Activated naive CD4-positive, alpha-beta T cell treated with anti-CD3 and anti-CD28 coated beads, Interleukin-2, amount 10 ng/mL, durations not matched to agents 7 days and 5 days (primary cell): ENCODE measurements at regions not wholly inside any gene's neighbourhood (a gene's known extent, or its start where the extent isn't known, plus 50 kb on each side); places are given as distances from the start of the nearest gene placed in this dataset.

Experiments
- CTCF ChIA-PET: fragments of 350-600 bp; sonication (Branson Sonifier 250); formaldehyde crosslinking; loops from one replicate; lab custom pipeline; 2021; ENCODE audit warnings: antibody characterized with exemption; lab: Charles Lee
- DNase-seq: peaks from one replicate; pipeline ENCODE4 v3.0.0-alpha.2; 2020
- H3K27ac Mint-ChIP-seq: one replicate; pipeline ENCODE4 v1.8.0; 2021; ENCODE audit warnings: mild to moderate bottlenecking, moderate library complexity, mixed read lengths
- H3K27me3 Mint-ChIP-seq: one replicate; pipeline ENCODE4 v1.8.0; 2021; ENCODE audit warnings: mild to moderate bottlenecking, mixed read lengths
- H3K36me3 Mint-ChIP-seq: one replicate; pipeline ENCODE4 v1.8.0; 2021; ENCODE audit warnings: mixed read lengths
- H3K4me1 Mint-ChIP-seq: one replicate; pipeline ENCODE4 v1.8.0; 2021; ENCODE audit warnings: mixed read lengths
- H3K4me3 Mint-ChIP-seq: one replicate; pipeline ENCODE4 v1.8.0; 2021; ENCODE audit warnings: mild to moderate bottlenecking, moderate library complexity, mixed read lengths
- H3K9me3 Mint-ChIP-seq: one replicate; pipeline ENCODE4 v1.8.0; 2021; ENCODE audit warnings: mixed read lengths

- CTCF ChIA-PET = no interaction called here
- Mint-ChIP-seq H3K9me3 (no peaks in the 10 kb centered on the region), H3K27ac (no peak overlapping the region), H3K36me3 (no peaks in the 10 kb centered on the region), H3K27me3 (peaks cover 6% of the 10 kb centered on the region), H3K4me1 (no peaks in the 10 kb centered on the region), H3K4me3 (no peak overlapping the region)
- DNase-seq = no peak
Observed at GRCh38 chr9:34830068-34830467, 120.1 kb upstream of the CCL21 start.

GRCh38 chr9:34826999-34827538 lies 117.1 kb upstream of the CCL21 start:
- Mint-ChIP-seq H3K4me3 (no peak overlapping the region), H3K4me1 (no peaks in the 10 kb centered on the region), H3K36me3 (no peaks in the 10 kb centered on the region), H3K9me3 (no peaks in the 10 kb centered on the region), H3K27me3 (peaks cover 10% of the 10 kb centered on the region), H3K27ac (no peak overlapping the region)
- CTCF ChIA-PET = no interaction called here
- DNase-seq = no peak

- Mint-ChIP-seq H3K27me3 (peaks cover 10% of the 10 kb centered on the region), H3K36me3 (no peaks in the 10 kb centered on the region), H3K27ac (no peak overlapping the region), H3K9me3 (no peaks in the 10 kb centered on the region), H3K4me3 (no peak overlapping the region), H3K4me1 (no peaks in the 10 kb centered on the region)
- DNase-seq = no peak
- CTCF ChIA-PET = no interaction called here
Observed at GRCh38 chr9:34825775-34826174, 115.8 kb upstream of the CCL21 start.

- no peaks in the 10 kb centered on the region for H3K36me3 Mint-ChIP-seq
- DNase-seq = no peak
- H3K4me3 Mint-ChIP-seq = no peak overlapping the region
- CTCF ChIA-PET = no interaction called here
- peaks cover 4% of the 10 kb centered on the region for H3K27me3 Mint-ChIP-seq
- H3K4me1 Mint-ChIP-seq = no peaks in the 10 kb centered on the region
- no peak overlapping the region for H3K27ac Mint-ChIP-seq
- no peaks in the 10 kb centered on the region for H3K9me3 Mint-ChIP-seq
Observed at GRCh38 chr9:34823778-34824177, 113.8 kb upstream of the CCL21 start.

GRCh38 chr9:34810187-34810524 lies 100.2 kb upstream of the CCL21 start:
- DNase-seq = no peak
- H3K27ac Mint-ChIP-seq = no peak overlapping the region
- H3K4me3 Mint-ChIP-seq = no peak overlapping the region
- peaks cover 2% of the 10 kb centered on the region for H3K4me1 Mint-ChIP-seq
- no peaks in the 10 kb centered on the region for H3K36me3 Mint-ChIP-seq
- peaks cover 3% of the 10 kb centered on the region for H3K9me3 Mint-ChIP-seq
- CTCF ChIA-PET = no interaction called here
- peaks cover 31% of the 10 kb centered on the region for H3K27me3 Mint-ChIP-seq

- H3K27ac Mint-ChIP-seq = no peak overlapping the region
- no peak for DNase-seq
- H3K36me3 Mint-ChIP-seq = no peaks in the 10 kb centered on the region
- H3K4me3 Mint-ChIP-seq = no peak overlapping the region
- CTCF ChIA-PET = no interaction called here
- peaks cover 31% of the 10 kb centered on the region for H3K27me3 Mint-ChIP-seq
- peaks cover 8% of the 10 kb centered on the region for H3K9me3 Mint-ChIP-seq
- peaks cover 2% of the 10 kb centered on the region for H3K4me1 Mint-ChIP-seq
Observed at GRCh38 chr9:34809504-34810186, 99.7 kb upstream of the CCL21 start.

- H3K27me3 Mint-ChIP-seq = no peaks in the 10 kb centered on the region
- CTCF ChIA-PET = no interaction called here
- H3K27ac Mint-ChIP-seq = no peak overlapping the region
- H3K36me3 Mint-ChIP-seq = no peaks in the 10 kb centered on the region
- H3K4me3 Mint-ChIP-seq = no peak overlapping the region
- H3K4me1 Mint-ChIP-seq = no peaks in the 10 kb centered on the region
- peaks cover 9% of the 10 kb centered on the region for H3K9me3 Mint-ChIP-seq
- DNase-seq = no peak
Observed at GRCh38 chr9:34802916-34803315, 93.0 kb upstream of the CCL21 start.

GRCh38 chr9:34797367-34797766 lies 87.4 kb upstream of the CCL21 start:
- H3K4me3 Mint-ChIP-seq = no peak overlapping the region
- no peaks in the 10 kb centered on the region for H3K9me3 Mint-ChIP-seq
- H3K4me1 Mint-ChIP-seq = no peaks in the 10 kb centered on the region
- peaks cover 21% of the 10 kb centered on the region for H3K27me3 Mint-ChIP-seq
- no peak for DNase-seq
- no peaks in the 10 kb centered on the region for H3K36me3 Mint-ChIP-seq
- H3K27ac Mint-ChIP-seq = no peak overlapping the region
- CTCF ChIA-PET = no interaction called here

- CTCF ChIA-PET = no interaction called here
- no peaks in the 10 kb centered on the region for H3K9me3 Mint-ChIP-seq
- H3K4me1 Mint-ChIP-seq = no peaks in the 10 kb centered on the region
- DNase-seq = no peak
- H3K4me3 Mint-ChIP-seq = no peak overlapping the region
- H3K27me3 Mint-ChIP-seq = peaks cover 21% of the 10 kb centered on the region
- H3K27ac Mint-ChIP-seq = no peak overlapping the region
- no peaks in the 10 kb centered on the region for H3K36me3 Mint-ChIP-seq
Observed at GRCh38 chr9:34796924-34797323, 87.0 kb upstream of the CCL21 start.

GRCh38 chr9:34793428-34793827 lies 83.5 kb upstream of the CCL21 start:
- CTCF ChIA-PET = no interaction called here
- Mint-ChIP-seq H3K4me1 (no peaks in the 10 kb centered on the region), H3K36me3 (no peaks in the 10 kb centered on the region), H3K27ac (no peak overlapping the region), H3K9me3 (no peaks in the 10 kb centered on the region), H3K27me3 (peaks cover 27% of the 10 kb centered on the region), H3K4me3 (no peak overlapping the region)
- DNase-seq = no peak

GRCh38 chr9:34783951-34784487 lies 74.1 kb upstream of the CCL21 start:
- Mint-ChIP-seq H3K4me1 (no peaks in the 10 kb centered on the region), H3K36me3 (no peaks in the 10 kb centered on the region), H3K27me3 (peaks cover 4% of the 10 kb centered on the region), H3K9me3 (no peaks in the 10 kb centered on the region), H3K27ac (no peak overlapping the region), H3K4me3 (no peak overlapping the region)
- no peak for DNase-seq
- CTCF ChIA-PET = no interaction called here

- no peak overlapping the region for H3K27ac Mint-ChIP-seq
Observed at GRCh38 chr9:34782372-34782771, 72.4 kb upstream of the CCL21 start.

GRCh38 chr9:34777666-34778065 lies 67.7 kb upstream of the CCL21 start:
- CTCF ChIA-PET = no interaction called here
- Mint-ChIP-seq H3K9me3 (no peaks in the 10 kb centered on the region), H3K4me1 (no peaks in the 10 kb centered on the region), H3K4me3 (no peak overlapping the region), H3K27ac (no peak overlapping the region), H3K36me3 (no peaks in the 10 kb centered on the region), H3K27me3 (peaks cover 13% of the 10 kb centered on the region)
- DNase-seq = no peak

More at GRCh38 chr9:34782372-34782771, 72.4 kb upstream of the CCL21 start:
- Mint-ChIP-seq H3K36me3 (no peaks in the 10 kb centered on the region), H3K4me1 (no peaks in the 10 kb centered on the region), H3K4me3 (no peak overlapping the region), H3K27me3 (peaks cover 4% of the 10 kb centered on the region), H3K9me3 (no peaks in the 10 kb centered on the region)
- CTCF ChIA-PET = no interaction called here
- DNase-seq = no peak

- DNase-seq = no peak
- H3K4me1 Mint-ChIP-seq = no peaks in the 10 kb centered on the region
- CTCF ChIA-PET = no interaction called here
- no peak overlapping the region for H3K4me3 Mint-ChIP-seq
- H3K27me3 Mint-ChIP-seq = peaks cover 13% of the 10 kb centered on the region
- no peaks in the 10 kb centered on the region for H3K9me3 Mint-ChIP-seq
- H3K36me3 Mint-ChIP-seq = no peaks in the 10 kb centered on the region
- no peak overlapping the region for H3K27ac Mint-ChIP-seq
Observed at GRCh38 chr9:34773955-34774354, 64.0 kb upstream of the CCL21 start.

GRCh38 chr9:34773306-34773910 lies 63.5 kb upstream of the CCL21 start:
- H3K36me3 Mint-ChIP-seq = no peaks in the 10 kb centered on the region
- DNase-seq = no peak
- no peaks in the 10 kb centered on the region for H3K9me3 Mint-ChIP-seq
- no peak overlapping the region for H3K4me3 Mint-ChIP-seq
- no peak overlapping the region for H3K27ac Mint-ChIP-seq
- H3K4me1 Mint-ChIP-seq = no peaks in the 10 kb centered on the region
- H3K27me3 Mint-ChIP-seq = peaks cover 13% of the 10 kb centered on the region
- CTCF ChIA-PET = no interaction called here
